ENCODE measurements at regions not wholly inside any gene's neighbourhood (a gene's known extent, or its start where the extent isn't known, plus 50 kb on each side); places are given as distances from the start of the nearest gene placed in this dataset.
A peak's percentile ranks its signal among the peaks of the same experiment; 100 is the strongest.
"Not testable (repeated sequence)": the region's sequence is repeated elsewhere in the genome, so short reads cannot be mapped to it uniquely, and the experiment has no call there.

DNA sequence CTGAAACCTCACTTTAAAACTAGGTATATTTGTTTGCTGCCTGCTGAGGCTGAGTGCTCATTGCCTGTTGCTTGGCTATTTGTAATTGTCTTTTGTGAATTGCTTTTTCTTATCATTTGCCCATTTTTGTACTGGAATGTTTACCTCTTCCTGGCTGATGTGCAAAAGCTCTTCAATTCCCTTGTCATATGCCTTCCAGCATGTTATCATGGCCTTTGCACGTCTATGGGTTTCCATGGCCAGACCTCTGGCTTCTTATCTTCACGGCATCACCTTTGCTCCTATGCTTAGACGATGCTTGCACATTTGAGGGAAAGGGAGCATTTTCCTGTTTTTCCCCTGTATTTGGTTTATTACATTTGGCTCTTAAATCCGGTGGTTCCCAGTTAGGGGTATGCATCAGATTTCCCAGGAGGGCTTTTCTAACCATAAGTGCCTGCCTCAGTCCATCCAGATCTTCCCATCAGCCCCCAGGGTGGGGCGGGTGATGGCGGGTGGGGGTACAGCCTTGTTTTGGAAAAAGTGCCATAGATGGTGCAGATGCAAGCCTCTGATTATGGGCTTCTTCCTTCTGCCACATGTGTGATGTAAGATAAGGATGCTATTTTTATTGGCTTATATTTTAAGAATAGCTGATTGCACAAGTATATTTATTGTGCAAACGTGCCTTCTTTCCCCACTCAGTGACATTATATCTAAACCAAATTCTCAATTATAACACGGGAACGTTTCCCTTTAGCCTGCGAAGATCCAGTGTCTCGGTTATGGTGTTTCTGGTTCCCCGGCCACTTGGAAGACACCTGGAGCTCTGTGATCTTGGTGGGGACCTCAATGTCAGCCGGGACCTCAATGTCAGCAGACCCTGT lies 70.6 kb upstream of the SEPTIN5 start:
- DNase-seq: no peak

DNA sequence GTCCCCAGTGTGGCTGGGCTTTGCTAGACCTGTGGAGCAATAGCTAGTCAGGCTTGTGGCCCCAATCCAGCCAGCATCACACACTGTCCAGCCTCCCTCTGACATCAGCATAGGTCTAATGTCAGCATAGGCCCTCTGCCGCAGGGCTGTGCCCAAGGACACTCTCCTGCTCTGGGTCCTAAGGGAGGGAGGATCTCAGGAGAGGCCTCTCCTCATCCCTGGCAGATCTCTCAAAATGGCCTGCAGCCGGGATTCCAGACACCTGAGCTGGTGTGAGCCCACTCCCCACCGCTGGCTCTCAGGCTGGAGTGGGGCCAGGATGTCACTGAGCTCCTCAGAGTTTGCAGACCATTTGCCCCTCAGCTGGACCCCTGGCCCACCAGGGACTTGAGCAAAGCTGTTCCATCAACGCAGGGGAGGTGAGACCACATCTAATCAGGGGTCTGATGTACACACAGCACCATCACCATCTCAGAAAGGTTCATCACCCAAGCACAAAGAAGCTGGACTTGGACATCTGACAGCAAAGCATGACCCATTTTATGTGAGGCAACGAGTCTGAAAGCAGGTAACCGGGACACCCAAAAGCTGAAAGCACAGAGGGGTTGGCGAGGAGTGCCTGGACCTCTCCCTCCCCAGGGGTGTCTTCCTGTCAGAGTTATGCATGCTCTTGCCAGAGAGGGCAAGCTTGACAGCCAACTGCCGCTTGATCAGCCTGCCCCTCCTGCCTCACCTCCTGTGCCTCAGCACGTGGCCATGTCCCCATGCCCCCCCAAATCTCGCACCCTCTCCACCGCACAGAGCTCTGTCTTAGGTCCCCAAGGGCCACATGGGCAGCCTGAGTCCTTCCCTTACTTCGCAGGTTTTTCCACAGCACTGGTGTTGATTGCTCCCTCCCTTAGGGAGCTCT lies 69.7 kb upstream of the SEPTIN5 start:
- peak; percentile 36 for DNase-seq

DNA sequence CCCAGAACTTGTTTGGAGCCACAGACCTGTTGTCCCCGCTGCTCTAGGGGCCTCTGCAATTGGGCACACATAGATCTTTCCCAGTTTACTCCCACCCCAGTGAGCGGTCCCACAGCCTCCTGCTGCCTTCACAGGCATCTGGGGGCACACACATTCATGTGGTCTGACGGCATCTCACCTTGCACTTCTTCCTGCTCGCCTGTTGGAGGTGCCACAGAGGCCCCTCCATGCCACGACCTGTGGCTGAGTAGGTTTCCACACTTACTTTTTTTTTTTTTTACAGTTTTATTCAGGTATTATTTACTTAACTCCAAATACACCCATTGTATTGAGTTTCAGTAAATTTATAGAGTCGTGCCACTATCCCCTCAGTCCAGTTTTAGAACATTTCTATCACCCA lies 68.9 kb upstream of the SEPTIN5 start:
- DNase-seq: no peak

DNA sequence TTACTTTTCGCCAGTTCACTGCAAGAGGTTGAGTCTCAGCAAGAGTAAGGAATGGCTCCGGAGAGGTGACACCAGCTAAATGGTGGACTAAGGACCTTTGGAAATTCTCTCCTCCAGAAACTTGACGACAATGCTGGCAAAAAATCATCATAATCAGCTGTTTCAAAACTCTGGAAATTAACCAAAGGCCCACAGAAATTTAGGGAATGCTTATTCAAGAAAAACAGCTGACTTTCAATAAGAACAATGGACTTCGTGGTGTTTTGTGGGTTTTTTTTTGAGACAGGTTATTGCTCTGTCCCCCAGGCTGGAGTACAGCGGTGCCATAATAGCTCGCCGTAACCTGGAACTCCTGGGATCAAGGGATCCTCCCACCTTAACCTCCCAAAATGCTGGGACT lies 68.4 kb upstream of the SEPTIN5 start:
- DNase-seq: no peak

DNA sequence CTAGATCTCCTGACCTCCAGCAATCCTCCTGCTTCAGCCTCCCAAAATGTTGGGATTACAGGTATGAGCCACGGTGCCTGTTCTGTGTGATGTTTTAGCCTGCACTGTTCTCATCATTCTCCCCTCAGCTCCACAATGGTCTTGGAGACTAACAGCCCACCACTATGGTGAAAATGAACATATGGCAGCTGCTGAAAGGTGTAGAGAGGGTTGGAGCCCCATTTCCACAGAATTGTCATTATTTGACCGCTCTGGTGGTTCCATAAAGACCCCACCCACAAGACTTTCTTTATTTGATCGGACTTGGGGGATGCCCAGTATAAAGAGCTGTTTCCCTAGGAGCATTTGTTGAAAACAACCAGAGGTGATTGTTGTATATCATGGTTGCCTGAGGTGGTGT lies 67.9 kb upstream of the SEPTIN5 start:
- no peak for DNase-seq

DNA sequence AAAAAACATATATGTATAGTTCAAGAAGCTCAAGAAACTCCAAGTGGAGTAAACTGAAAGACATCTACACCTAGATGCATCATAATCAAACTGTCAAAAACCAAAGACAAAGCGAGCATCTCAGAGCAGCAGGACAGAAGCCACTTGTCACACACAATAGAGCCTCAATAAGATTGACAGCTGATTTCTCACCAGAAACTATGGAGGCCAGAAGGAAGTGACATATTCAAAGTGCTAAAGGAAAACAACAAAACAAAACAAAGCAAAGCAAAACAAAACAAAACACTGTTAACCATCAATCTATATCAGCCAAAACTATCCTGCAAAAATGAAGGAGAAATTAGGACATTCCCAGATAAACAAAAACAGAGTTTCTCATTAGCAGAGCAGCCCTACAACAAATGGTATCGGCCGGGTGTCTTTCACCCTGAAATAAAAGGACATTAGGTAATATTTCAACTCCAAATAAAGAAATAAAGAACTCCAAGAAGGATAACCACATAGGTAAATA lies 65.8 kb upstream of the SEPTIN5 start:
- no peak for DNase-seq

DNA sequence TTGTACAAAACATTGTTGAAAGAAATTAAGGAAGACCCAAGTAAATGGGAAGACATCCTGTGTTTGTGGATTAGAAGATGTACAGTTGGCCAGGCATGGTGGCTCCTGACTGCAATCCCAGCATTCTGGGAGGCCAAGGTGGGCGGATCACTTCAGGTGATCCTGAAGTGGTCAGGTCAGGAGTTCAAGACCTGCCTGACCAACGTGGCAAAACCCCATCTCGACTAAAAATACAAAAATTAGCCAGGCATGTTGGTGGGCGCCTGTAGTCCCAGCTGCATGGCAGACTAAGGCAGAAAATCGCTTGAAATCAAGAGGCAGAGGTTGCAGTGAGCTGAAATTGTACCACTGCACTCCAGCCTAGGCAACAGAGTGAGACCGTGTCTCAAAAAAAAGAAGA lies 62.0 kb upstream of the SEPTIN5 start:
- no peak for DNase-seq

DNA sequence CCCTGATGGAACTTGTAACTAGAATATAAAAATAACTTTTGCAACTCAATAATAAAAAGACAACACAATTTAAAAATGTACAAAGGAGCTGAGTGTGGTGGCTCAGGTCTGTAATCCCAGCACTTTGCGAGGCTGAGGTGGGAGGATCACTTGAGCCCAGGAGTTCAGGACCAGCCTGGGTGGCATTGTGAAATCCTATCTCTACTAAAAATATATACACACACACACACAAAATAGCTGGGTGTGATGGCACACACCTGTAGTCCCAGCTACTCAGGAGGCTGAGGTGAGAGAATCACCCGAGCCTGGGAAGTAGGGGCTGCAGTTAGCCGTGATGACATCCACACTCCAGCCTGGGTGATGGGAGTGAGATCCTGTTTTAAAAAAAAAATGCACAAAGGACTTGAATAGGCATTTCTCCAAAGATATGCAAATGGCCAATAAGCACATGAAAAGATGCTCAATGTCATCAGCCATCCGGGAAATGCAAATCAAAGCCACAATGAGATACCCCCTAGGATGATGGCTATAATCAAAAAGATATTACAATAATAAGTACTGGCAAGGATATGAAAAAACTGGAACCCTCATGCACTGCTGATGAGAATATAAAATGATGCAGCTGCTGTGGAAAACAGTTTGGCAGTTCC lies 59.8 kb upstream of the SEPTIN5 start:
- DNase-seq: no peak

DNA sequence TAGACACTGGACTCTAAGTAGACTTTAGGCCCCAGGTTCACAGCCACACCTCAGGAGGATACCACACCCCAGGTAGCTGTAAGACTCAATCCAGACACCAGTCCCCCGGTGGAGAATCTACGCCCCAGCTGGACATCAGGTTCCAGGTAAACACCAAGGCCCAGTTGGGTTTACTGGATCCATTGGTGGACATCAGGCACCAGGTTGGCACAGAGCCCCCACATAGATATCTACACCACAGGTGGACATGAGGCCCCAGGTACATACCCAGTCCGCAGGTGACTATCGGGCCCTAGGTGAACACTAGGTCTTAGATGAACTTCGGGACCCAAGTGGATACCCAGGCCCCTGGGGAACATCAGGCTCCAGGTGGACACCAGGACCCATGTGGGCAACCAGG lies 58.9 kb upstream of the SEPTIN5 start:
- no peak for DNase-seq

DNA sequence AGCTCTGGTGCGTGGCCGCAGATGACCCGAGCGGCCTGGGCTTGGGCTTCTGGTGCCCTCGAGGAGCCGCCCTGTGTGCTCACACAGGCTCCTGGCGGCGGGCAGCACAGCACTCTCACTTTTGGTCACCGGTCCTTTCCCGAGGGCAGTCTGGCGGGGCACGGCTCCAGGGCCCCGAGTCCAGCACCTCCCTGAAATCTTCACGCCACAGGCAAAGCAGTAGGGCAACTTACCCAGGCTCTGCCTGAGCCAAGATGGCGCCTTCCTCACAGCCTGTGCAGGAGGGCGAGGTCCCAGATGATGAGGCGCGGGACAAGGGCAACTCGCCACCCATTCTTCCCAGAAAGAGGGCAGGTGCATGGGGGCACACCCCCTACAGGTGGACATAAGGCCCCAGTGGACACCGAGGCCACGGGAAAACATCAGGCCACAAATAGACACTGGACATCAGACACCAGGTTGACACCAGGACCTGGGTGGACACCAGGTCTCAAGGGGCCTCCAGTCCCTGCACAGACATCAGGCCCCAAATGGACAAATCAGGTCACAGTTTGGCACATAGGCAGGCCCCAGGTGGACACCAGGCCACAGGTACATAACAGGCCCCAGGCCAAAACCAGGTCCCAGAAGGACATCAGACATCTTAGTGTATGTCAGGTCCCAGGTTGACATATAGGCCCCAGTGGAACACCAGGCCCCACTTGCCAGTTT lies 57.6 kb upstream of the SEPTIN5 start:
- peak; percentile 41 for DNase-seq

DNA sequence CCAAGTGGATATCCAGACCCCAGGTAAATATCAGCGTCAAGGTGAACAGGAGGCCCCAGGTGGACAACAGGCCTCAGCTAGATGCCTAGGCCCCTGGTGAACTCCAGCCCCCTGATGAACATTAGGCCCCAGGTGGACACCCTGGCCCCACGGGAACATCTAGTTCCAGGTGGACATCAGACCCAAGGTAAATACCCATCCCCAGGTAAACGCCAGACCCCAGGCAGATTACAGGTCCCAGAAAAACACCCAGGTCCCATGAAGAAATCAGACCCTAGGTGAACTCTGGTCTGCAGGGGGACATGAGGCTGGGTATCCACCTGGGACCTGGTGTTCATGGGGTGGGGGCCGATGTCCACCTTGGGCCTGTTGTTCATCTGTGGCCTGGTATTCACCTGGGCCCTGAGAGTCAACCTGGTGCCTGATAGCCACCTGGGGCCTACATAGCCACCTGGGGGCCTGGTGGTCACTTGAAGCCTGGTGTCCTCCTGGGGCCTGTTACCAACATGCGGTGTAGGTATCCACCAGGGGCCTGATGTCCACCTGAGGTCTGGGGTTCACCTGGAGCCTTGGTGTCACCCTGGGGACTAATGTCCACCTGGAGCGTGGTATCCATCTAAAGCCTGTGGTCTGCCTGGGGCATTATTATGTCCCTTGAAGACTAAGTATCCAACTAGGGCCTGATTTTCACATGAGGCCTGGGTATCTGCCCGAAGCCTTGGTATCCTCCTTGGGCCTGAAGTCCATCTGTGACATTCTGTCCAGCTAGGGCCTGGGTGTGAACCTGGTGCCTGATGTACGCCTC lies 56.8 kb upstream of the SEPTIN5 start:
- DNase-seq: no peak

DNA sequence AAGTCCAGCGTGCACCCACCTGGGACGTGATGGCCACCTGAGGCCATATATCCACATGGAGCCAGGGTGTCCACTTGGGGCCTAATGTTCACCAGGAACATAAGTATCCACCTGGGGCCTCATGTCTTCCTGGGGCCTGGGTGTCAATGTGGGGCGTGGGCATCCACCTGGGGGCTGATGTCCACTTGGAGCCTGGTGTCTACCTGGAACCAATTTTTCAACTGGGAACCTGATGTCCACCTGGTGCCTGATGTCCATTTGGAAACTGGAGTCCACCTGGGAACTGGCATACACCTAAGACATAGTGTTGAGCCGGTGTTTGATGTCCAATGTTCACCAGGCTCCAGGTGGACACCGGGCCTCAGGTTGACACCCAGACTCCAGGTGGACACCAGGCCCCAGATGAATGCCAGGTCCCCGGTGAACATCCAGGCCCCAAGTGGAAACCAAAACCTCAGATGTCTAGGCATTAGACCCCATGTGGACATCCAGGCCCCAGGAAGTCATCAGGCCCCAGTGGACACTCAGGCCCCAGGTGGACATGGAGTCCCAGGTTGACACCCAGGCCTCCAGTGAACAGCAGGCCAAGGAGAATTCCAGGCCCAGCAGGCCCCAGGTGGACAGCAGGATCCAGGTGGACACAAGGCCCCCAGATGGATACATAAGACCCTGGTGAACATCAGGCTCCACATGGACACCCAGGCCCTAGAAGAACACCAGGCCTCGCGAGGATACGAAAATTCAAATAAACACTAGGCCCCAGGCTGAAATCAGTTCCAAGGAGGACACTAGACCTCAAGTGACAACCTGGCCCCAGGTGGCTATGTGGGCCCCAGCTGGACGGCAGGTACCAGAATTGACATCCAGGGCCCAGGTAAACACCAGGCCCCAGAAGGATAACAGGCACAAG lies 56.0 kb upstream of the SEPTIN5 start:
- no peak for DNase-seq

DNA sequence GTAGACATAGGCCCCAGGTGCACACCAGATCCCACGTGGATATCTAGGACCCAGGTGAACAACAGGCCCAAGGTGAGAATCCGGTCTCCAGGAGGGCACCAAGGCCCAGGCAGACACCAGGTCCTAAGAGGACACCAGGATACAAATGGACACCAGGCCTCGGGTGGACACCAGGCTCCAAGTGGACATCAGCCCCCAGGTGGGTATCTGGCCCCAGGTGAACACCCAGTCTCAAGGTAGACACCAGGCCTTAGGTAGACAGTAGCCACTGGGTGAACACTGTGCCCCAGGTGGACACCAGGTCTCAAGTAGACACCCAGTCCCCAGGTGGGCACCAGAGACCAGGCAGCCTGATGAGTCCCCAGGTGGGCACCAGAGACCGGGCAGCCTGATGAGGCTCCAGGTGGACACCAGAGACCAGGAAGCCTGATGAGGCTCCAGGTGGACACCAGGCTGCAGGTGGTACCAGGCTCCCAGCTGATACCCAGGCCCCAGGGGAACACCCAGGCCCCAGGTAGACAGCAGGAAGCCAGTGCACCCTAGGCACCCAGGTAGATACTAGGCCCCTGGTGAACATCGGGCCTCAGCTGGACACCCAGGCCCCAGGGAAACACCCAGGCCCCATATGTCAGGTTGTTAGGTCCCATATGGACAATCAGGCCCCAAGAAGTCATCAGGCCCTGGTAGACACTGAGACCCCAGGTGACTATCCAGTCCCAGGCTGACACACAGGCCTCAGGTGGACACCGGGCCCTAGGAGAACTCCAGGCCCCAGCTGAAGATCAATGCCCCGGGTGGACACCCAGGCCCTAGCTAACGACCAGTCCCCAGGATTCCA lies 55.1 kb upstream of the SEPTIN5 start:
- no peak for DNase-seq

DNA sequence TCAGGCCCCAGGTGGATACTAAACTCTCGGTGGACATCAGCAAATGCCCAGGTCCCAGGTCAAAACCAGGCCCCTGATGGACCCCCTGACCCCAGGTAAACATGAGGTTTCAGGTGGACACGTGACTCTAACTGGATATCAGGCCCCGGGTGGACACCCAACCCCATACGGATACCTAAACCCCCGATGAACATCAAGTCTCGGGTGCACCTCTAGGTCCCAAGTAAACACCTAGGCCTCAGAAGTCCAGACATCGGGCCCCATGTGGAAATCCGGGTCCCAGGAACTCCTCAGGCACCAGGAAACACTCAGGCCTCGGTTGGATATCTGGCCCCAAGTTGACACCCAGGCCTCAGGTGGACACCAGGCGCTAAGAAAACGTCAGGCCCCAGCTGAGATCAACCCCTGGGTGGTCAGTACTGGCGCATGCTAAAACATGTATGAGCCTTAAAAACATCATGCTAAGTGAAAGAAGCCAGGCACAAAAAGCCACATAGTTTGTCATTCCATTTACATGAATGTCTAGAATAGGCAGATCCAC lies 54.4 kb upstream of the SEPTIN5 start:
- no peak for DNase-seq

DNA sequence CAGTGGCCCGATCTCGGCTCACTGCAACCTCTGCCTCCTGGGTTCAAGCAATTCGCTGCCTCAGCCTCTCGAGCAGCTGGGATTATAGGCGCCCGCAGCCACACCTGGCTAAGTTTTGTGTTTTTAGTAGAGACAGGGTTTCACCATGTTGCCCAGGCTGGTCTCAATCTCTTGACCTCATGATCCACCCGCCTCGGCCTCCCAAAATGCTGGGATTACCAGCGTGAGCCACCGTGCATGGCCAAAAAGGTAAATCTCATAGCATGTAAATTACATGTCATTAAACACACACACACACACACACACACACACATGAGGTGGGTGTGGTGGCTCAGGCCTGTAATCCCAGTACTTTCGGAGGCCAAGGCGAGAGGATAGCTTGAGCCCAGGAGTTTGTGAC lies 53.7 kb upstream of the SEPTIN5 start:
- DNase-seq: not testable (repeated sequence)

DNA sequence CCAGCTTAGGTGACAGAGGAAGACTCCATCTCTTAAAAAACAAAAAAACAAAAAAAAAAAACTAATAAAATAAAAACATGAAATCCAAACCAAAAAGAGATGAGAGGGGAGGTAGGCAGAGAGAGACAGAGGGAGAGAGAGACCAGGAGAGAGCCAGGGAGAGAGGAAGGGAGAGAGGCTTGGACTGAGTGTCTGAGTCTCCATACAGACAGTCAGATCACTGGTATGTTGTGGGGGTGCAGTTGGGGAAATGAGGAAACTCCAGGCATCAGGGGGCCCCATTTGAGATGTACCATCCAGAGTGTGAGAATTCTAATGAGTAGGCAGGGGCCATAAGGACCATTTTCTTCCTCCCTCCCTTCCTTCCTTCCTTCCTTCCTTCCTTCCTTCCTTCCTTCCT lies 53.1 kb upstream of the SEPTIN5 start:
- no peak for DNase-seq

DNA sequence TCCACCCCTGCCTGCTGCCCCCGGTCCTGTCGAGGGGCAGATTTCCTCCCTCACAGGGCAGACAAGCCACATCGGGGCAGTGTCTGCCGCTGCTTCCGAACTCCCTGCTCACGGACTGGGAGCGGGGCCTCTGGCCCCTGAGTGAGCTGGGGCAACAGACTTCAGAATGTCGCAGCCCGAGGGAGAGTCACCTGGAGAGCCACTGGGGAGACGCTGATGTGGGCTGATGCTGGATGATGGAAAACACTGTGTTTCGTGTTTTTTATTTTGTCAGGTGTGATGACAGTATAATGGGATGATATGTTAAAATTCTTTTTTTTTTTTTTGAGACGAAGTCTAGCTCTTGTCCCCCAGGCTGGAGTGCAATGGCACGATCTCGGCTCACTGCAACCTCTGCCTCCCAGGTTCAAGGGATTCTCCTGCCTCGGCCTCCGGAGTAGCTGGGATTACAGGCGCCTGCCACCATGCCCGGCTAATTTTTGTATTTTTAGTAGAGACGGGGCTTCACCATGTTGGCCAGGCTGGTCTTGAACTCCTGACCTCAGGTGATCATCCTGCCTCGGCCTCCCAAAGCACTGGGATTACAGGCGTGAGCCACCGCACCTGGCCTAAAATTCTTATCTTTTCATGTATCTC lies 52.1 kb upstream of the SEPTIN5 start:
- not testable (repeated sequence) for DNase-seq

DNA sequence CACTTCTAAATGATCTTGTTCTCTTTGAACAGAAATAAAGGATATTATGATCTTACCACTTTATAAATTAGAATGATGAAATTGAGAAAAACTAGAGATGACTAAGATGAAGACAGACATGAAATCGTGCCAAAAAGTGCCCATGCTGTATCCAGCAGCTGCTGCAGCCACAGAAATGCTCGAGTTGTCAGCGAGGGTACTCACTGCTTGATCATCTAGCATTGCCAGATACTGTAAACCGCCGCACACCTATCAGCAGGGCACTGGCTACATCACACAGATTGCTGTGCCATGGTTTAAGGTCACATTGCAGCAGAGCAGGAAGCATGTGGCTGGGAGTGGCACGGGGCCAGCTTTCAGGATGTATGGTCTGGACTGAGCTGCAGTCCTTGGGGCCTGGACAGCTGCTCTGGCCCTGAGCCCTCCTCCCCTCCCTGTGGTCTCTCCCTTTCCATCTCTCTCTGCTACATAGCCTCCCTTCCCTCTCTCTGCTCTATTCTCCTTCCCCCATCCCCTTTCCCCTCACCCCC lies 51.0 kb upstream of the SEPTIN5 start:
- DNase-seq: no peak

Measured in activated effector memory CD4-positive, alpha-beta T cell treated with anti-CD3 and anti-CD28 coated beads, Interleukin-2, amount 50 U/mL, for 16 hours (primary cell).